PC-3 (cell line): ENCODE measurements at regions not wholly inside any gene's neighbourhood (a gene's known extent, or its start where the extent isn't known, plus 50 kb on each side); places are given as distances from the start of the nearest gene placed in this dataset.

Source experiments
- ATAC-seq: fragments of 200-7000 bp; cut with Tn5 transposase; 2 replicates; pipeline ENCODE4 v1.9.1; 2020; ENCODE audit warnings: mild to moderate bottlenecking, moderate library complexity
- BruUV-seq: library from RNA; stranded (reverse); fragments of 400-500 nt; replicated peaks from 2 replicates; lab custom pipeline; 2021; lab: Mats Ljungman, UMichigan
- CTCF ChIA-PET: fragments of 300-600 bp; sonication (Branson Sonifier 250); formaldehyde crosslinking; loops from one replicate; lab custom pipeline; 2022; ENCODE audit warnings: antibody characterized with exemption; lab: Charles Lee
- POLR2A ChIA-PET: fragments of 300-600 bp; sonication (Branson Sonifier 250); formaldehyde crosslinking; loops from one replicate; lab custom pipeline; 2022; ENCODE audit warnings: antibody characterized with exemption; ENCODE audit not compliant: unreplicated experiment; lab: Charles Lee
- DNase-seq: peaks from one replicate; pipeline ENCODE4 v3.0.0-alpha.2; 2015
- H2AFZ ChIP-seq: fragments of 300-600 bp; sonication (generic); 2 replicates; pipeline ENCODE4 v1.6.0; 2016; ENCODE audit warnings: antibody characterized with exemption, low read length
- H3F3A ChIP-seq: fragments of 300-600 bp; sonication (generic); one replicate; pipeline ENCODE4 v1.6.0; 2017; ENCODE audit warnings: antibody characterized with exemption, low read length, control low read depth, mild to moderate bottlenecking; ENCODE audit not compliant: unreplicated experiment
- H3K27ac ChIP-seq: fragments of 300-600 bp; sonication (generic); 2 replicates; pipeline ENCODE4 v1.5.1; 2016; ENCODE audit warnings: mild to moderate bottlenecking, low read length
- H3K27me3 ChIP-seq: fragments of 300-600 bp; sonication (generic); 2 replicates; pipeline ENCODE4 v1.6.1; 2016; ENCODE audit warnings: low read length, mixed read lengths
- H3K36me3 ChIP-seq: fragments of 300-600 bp; sonication (generic); 2 replicates; pipeline ENCODE4 v1.6.1; 2016; ENCODE audit warnings: low read depth, mixed run types, low read length, mixed read lengths
- H3K4me1 ChIP-seq: fragments of 300-600 bp; sonication (generic); 2 replicates; pipeline ENCODE4 v1.5.1; 2016; ENCODE audit warnings: low read length; ENCODE audit not compliant: insufficient read depth
- H3K4me2 ChIP-seq: fragments of 300-600 bp; sonication (generic); 2 replicates; pipeline ENCODE4 v1.6.0; 2016; ENCODE audit warnings: low read length
- H3K4me3 ChIP-seq: fragments of 300-600 bp; sonication (generic); 2 replicates; pipeline ENCODE4 v1.5.1; 2016; ENCODE audit warnings: mild to moderate bottlenecking, low read length, mixed read lengths
- H3K79me2 ChIP-seq: fragments of 300-600 bp; sonication (generic); 2 replicates; pipeline ENCODE4 v1.6.1; 2017; ENCODE audit warnings: low read length, mixed read lengths
- H3K9ac ChIP-seq: fragments of 300-600 bp; sonication (generic); 2 replicates; pipeline ENCODE4 v1.6.0; 2016; ENCODE audit warnings: mild to moderate bottlenecking, low read length
- H3K9me2 ChIP-seq: fragments of 300-600 bp; sonication (generic); replicated peaks from 2 replicates; pipeline ENCODE4 v1.6.1; 2016; ENCODE audit warnings: mixed run types, low read length, mixed read lengths
- H3K9me3 ChIP-seq: fragments of 300-600 bp; sonication (generic); 2 replicates; pipeline ENCODE4 v1.6.1; 2016; ENCODE audit warnings: low read length, mixed read lengths
- H4K20me1 ChIP-seq: fragments of 300-600 bp; sonication (generic); 2 replicates; pipeline ENCODE4 v1.6.1; 2016; ENCODE audit warnings: low read length, mixed read lengths
- EZH2 ChIP-seq: fragments of 300-600 bp; sonication (generic); IDR thresholded peaks from one replicate; pipeline ENCODE4 v1.6.1; 2017; ENCODE audit warnings: antibody characterized with exemption, mild to moderate bottlenecking, low read length; ENCODE audit not compliant: unreplicated experiment
- EZH2phosphoT487 ChIP-seq: fragments of 300-600 bp; sonication (generic); IDR thresholded peaks from 2 replicates; pipeline ENCODE4 v1.6.1; 2018; ENCODE audit warnings: mild to moderate bottlenecking, antibody characterized with exemption, low read length, borderline replicate concordance
- intact Hi-C: fragments of 100-400 bp; cut with micrococcal nuclease; formaldehyde crosslinking; loops from 2 replicates; pipeline ENCODE4 v1.9.0; 2023
- TF ChIP-seq, protein P1 (sequence below): fragments of 300-600 bp; sonication (generic); conservative IDR thresholded peaks from 2 replicates; pipeline ENCODE4 v1.5.1; 2017; ENCODE audit warnings: antibody characterized with exemption, low read depth, mild to moderate bottlenecking, low read length

DNA sequence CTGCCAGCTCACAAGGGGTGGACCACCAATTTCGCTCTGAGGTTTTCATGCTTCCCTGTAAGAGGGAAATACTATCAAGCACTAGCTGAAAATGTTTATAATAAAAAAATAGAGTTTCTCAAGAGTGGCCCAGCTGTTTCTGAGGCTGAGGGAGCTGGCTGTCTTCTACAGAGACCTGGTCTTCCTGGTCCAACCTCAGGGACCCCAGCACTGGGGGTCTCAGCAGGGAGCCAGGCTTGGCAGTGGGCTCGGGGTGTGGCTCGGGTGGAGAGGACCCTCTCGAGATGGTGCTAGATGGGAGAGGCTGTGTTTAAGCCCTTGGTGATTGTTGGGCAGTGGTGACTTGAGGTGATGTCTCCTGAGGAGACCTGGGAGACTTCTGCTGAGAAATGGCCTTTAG lies 87.3 kb upstream of the SHH start:
- Histone ChIP-seq H3K9me2 (no peaks in the 10 kb centered on the region), H3K9me3 (no peaks in the 10 kb centered on the region), H3K9ac (no peak overlapping the region), H3K4me2 (no peak overlapping the region), H3K27me3 (no peaks in the 10 kb centered on the region), H2AFZ (no peak overlapping the region), H3K4me3 (no peak overlapping the region), H3K27ac (no peak overlapping the region), H3F3A (no peaks in the 10 kb centered on the region), H3K36me3 (no peaks in the 10 kb centered on the region), H4K20me1 (no peaks in the 10 kb centered on the region), H3K79me2 (no peaks in the 10 kb centered on the region), H3K4me1 (peaks cover 23% of the 10 kb centered on the region)
- ATAC-seq (no peak), DNase-seq (no peak)
- CTCF ChIA-PET = no interaction called here
- no TSS peak for BruUV-seq
- intact Hi-C loops = loop anchor here (10.0 kb wide), 1 partner anchor 255 kb away; no protein-coding TSS in a partner anchor
- POLR2A ChIA-PET = no interaction called here
- no peak for TF ChIP-seq EZH2
- no peak for TF ChIP-seq EZH2phosphoT487
- TF ChIP-seq, protein P1, sequence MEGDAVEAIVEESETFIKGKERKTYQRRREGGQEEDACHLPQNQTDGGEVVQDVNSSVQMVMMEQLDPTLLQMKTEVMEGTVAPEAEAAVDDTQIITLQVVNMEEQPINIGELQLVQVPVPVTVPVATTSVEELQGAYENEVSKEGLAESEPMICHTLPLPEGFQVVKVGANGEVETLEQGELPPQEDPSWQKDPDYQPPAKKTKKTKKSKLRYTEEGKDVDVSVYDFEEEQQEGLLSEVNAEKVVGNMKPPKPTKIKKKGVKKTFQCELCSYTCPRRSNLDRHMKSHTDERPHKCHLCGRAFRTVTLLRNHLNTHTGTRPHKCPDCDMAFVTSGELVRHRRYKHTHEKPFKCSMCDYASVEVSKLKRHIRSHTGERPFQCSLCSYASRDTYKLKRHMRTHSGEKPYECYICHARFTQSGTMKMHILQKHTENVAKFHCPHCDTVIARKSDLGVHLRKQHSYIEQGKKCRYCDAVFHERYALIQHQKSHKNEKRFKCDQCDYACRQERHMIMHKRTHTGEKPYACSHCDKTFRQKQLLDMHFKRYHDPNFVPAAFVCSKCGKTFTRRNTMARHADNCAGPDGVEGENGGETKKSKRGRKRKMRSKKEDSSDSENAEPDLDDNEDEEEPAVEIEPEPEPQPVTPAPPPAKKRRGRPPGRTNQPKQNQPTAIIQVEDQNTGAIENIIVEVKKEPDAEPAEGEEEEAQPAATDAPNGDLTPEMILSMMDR = no peak

DNA sequence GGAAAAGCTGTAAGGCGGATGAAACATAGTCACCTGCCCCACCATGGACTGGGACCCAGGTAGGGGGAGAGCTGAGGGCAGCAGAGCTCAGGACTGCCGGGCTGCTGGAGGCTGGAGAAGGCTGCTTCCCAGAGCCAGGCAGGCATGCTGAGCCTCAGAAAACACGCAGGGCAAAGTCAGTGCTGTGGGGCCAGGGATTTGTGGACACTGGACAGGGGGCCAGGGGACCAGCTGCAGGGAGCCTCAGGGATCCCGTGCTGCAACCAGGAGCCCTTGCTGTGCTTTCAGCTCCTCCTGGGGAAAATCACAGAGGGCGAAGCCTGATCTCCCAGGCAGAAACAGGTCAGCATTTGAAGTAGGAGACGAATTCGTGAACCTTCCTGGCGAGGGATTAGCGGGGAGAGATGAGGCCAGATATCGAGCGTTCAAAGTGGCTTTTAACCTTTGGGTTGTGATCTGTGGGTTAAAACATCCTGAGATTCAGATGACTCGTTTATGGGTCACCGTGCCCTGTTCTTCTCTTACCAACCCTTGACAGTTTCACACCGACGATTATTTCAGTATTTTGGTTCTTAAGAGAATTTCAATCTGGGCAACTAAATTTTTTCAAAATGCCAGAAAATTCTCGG lies 85.6 kb upstream of the SHH start:
- Histone ChIP-seq H3K36me3 (no peaks in the 10 kb centered on the region), H4K20me1 (no peaks in the 10 kb centered on the region), H3K27me3 (no peaks in the 10 kb centered on the region), H3K4me2 (peak overlapping the region; percentile 63; the same call in 1 of the 2 replicates), H3K27ac (no peak overlapping the region), H3K79me2 (no peaks in the 10 kb centered on the region), H3K4me3 (no peak overlapping the region), H3F3A (no peaks in the 10 kb centered on the region), H2AFZ (no peak overlapping the region), H3K4me1 (peaks cover 23% of the 10 kb centered on the region), H3K9me3 (no peaks in the 10 kb centered on the region), H3K9me2 (no peaks in the 10 kb centered on the region), H3K9ac (no peak overlapping the region)
- BruUV-seq = no TSS peak
- ChIA-PET CTCF (no interaction called here), POLR2A (no interaction called here)
- DNase-seq (peak; percentile 20), ATAC-seq (no peak)
- TF ChIP-seq, protein P1 = no peak
- TF ChIP-seq EZH2phosphoT487 = no peak
- no peak for TF ChIP-seq EZH2
- intact Hi-C loops = loop anchor here (2.0 to 10.0 kb wide), 2 partner anchors 53 to 257 kb away; no protein-coding TSS in a partner anchor
